Left kidney (tissue), 1 donor: ENCODE measurements at regions not wholly inside any gene's neighbourhood (a gene's known extent, or its start where the extent isn't known, plus 50 kb on each side); places are given as distances from the start of the nearest gene placed in this dataset.
A peak's percentile ranks its signal among the peaks of the same experiment; 100 is the strongest.
"Not testable (repeated sequence)": the region's sequence is repeated elsewhere in the genome, so short reads cannot be mapped to it uniquely, and the experiment has no call there.

Experiments used
- DNase-seq: peaks from one replicate; pipeline ENCODE4 v3.0.0-alpha.2; 2013

DNA sequence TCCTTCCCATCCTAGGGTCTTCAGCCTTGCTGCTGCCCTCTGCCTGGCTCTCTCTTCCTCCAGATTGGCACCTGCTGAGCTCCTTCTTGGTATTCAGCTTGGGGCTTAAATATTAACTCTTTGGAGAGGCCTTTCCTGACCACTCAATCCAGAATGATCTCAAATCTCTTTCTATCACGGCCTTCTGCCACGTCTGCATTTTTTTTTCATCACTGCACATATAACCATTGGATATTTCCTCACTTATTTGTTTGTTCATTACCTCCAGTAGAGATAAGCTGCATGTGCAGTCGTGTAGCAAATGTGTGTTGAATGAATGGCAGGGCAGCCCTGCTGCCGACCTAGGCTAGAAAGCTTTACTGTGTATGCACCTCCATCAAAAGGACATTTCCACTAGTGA is 51.6 kb upstream of the MPP7 start:
- DNase-seq = no peak

DNA sequence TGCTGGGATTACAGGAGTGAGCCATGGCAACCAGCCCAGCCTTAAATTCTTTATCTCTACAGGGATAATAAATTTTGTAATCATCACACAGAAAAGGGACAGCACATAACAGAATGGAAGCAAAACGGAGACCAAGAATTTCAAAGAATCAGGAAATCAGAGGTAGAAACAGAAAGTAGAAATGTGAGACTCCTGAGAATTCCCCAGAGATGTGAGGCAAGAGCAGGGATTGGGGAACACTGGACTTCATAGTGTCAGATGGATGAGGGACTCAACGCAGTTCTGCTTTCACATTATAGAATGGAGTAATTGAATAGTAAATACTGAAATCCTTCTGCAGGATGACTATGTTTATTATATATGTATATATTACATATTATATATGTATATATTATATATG is 52.5 kb upstream of the MPP7 start:
- DNase-seq = no peak

DNA sequence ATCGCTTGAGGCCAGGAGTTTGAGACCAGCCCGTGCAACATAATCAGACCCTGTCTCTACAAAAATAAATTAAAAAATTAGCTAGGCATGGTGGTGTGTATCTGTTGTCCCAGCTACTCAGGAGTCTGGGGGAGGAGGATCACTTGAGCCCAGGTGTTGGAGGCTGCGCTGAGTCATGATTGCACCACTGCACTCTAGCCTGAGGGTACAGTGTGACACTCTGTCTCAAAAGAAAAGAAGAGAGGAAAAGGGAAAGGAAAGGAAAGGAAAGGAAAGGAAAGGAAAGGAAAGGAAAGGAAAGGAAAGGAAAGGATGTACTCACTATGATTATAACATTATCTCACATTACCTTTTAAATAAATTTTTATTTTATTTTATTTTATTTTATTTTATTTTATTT is 56.5 kb upstream of the MPP7 start:
- no peak for DNase-seq

DNA sequence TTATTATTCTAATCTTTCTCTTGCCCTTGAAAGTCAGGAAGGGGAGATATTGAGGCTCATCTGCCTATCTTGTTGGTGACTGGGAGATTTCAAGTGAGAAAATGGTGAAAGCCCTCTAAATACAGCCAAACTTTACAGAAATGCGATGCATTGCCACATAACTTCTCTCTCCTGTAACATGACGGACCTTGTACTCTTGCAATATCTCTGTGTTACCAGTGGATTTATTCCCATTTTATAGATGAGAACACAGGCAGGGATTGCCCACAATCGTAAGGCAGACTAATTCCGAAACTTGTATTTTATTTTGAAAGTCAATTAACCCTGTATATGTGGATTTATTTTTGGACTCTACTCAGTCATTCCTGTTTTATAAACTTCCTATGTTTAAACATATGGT is 57.3 kb upstream of the MPP7 start:
- no peak for DNase-seq

DNA sequence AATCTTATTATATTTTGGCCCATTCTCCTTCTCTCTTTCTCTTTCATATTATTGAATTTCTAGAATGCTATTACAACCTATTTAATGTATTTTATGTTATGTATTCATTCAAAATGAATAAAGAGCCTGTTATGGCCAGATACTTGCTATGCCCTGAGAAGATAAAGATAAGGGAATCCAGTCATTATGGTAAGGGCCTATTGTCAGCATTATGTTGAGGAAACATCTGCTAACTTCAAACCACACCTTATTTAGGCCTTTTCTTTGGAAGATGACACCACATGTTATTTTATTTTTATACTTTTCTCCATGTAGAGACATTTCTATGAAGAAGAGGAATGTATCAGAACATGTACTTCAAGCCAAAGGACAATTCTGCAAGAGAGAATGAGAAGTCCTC is 60.5 kb upstream of the MPP7 start:
- no peak for DNase-seq

DNA sequence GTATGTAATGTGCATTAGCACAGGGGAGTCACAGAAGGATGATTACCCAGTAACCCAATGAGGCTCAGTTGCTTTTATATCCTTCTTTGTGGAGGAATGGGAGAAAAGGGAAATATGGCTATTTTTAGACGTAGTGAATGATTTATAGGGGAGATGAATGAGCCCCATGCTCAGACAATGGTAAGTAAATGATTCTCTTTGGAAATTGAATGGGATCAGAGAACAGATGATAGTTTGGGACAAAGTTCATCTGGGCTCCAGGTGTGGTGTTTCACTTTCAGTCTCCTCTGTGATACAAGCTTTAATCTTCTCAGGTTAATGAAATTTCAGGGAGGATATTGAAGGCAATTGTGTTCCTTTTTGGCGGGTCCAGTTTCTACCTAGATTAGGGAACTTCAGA is 63.0 kb upstream of the MPP7 start:
- no peak for DNase-seq

DNA sequence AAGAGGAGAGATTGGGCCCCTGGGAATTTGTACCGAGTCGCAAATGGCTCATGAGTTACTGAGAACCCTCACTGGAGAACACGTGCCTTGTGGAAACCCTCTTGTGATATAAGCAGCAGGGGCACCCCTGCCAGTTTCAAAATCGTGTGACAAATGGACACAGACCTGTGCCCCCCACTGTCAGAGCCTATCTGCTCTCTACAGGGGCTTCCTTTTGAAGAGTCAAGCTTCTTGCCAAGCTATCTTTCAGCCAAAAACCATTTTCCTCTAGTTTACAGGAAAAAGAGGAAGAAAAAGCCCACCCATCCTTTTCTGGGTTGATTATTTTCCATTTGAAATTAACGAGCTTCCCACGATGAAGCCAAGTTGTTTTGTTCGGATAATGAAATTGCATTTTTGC is 64.1 kb upstream of the MPP7 start:
- no peak for DNase-seq

DNA sequence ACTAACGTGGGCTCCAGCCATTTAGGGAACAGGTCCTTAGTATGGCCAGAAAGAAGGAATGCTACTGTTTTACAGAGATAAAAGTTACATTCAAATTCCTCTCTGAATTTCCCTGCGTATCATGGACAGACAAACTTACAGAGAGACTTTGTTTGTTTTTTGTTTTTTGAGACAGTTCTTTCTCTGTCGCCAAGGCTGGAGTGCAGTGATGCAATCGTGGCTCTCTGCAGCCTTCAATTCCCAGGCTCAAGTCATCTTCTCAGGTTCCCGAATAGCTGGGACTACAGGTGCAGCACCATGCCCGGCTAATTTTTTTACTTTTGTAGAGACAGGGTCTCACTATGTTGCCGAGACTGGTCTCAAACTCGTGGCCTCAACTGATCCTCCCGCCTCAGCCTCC is 64.5 kb upstream of the MPP7 start:
- DNase-seq = no peak

DNA sequence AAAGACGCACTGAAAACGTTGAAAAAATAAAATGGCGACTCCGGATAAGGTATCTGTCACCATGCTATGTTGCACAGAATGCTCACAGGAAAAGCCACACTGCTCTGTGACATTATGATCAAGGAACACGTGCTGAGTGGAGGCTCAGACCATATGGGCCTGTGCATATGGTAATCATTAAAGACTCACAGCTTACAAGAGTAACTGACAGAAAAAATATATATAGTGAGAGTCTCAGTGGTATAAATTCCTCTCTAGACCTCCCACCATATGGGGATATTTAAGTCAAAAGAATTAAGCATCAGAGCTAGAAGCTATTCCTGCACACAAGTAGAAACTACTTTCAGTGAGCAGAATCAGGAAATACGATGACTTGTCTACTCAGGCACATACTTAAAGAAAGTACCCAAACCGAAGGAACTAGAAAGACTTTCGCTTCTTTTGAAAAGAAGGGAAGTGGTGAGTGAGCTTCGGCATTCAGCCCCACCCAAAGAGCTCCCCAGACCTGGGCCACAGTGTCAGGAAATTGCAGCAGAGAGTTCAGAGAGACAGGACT is 65.1 kb upstream of the MPP7 start:
- no peak for DNase-seq

DNA sequence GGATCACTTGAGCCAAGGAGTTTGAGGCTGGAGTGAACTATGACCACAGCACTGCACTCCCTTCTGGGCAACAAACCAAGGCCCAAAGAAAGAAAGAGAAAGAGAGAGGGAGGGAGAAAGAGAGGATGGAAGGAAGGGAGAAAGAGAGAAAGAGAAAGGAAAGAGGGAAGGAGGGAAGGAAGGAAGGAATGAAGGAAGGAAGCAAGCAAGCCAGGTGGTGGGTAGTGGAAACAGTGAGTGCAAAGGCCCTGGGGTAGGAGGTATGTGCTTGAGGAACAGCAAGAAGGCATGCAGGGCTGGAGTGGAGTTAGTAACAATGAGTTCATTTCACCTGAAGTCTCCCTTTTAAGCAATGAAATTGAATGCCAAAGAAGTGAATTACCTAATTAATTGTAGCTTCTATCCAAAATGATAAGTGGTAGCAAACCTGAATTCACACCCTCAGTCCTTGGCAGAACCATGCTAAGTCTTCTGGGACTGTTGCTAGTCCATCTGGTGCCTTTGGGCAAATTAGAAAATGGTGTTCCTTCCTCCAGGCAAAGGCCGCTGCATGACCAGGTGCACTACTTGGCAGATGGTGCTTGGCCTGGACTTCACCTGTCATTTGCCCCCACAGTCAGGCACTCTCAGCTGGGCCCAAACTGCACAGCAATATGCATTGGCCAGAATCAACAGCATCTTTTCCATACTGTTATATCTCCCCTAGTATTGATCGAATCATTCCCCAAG is 67.4 kb upstream of the MPP7 start:
- no peak for DNase-seq

DNA sequence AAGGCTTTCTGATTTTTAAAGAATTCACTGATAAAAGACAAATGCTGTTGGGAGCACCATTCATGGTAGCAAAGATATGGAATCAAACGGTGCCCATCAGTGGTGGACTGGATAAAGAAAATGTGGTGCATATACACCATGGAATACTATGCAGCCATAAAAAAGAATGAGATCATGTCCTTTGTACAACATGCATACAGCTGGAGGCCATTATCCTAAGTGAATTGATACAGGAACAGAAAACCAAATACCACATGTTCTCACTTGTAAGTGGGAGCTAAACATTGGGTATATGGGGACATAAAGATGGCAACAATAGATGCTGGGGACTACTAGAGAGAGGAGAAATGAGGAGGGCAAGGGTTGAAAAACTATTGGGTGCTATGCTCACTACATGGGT is 68.8 kb upstream of the MPP7 start:
- DNase-seq = not testable (repeated sequence)

DNA sequence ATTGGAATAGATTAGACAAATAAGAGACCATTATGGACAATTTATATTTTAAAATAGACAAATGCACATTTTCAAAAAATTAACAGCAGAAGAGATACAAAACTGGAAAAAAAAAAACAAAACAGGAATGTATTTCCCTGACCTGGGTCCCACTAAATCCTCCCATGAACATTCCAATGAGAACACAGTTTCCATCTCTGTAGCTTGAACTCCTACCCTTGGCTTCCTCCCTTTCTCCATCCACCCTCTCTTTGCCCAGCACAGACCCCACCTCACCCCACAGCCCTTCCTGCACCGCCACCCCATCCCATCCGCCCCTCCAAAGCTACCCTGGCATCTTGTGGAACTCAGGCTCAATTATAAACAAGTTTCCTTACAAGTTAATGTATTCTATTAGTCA is 71.2 kb upstream of the MPP7 start:
- no peak for DNase-seq

DNA sequence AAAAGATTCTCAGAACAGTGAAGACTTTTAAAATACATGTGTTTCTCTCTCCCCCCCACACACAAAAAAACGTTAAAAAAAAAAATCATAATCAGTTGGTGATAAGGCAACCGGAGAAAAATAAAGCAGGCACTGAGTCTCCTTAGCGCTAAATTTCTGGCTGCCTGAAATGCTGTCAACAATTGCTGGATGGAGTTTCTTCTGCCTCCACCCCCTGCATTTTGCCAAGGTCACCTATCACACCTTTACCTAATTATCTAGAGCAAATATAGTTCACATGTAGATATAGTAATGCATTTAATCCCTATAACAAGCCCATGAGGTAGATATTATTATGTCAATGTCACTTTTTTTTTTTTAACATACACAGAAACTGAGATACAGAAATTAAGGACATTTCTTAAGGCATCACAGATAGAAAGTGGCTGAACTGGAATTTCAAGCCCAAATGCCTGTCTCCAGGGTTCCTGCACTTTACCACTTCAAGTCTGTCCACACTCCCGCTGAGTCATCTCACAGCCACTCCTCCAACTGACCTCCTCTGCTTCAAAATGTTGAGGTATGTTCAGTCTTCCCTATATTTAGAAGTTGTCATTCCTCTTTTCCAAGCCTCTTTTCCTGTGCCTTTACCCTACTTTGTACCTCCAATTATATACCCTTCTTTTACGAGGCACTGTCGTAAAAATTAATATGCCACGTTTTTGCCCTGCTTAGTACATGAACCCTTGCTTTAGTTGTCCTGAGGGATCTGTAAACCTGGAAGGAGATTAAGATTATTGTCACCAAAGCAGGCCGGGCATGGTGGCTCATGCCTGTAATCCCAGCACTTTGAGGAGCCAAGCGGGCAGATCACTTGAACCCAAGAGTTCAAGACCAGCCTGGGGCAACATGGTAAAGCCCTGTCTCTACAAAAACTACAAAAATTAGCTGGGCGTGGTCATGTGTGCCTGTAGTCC is 72.8 kb upstream of the MPP7 start:
- no peak for DNase-seq

DNA sequence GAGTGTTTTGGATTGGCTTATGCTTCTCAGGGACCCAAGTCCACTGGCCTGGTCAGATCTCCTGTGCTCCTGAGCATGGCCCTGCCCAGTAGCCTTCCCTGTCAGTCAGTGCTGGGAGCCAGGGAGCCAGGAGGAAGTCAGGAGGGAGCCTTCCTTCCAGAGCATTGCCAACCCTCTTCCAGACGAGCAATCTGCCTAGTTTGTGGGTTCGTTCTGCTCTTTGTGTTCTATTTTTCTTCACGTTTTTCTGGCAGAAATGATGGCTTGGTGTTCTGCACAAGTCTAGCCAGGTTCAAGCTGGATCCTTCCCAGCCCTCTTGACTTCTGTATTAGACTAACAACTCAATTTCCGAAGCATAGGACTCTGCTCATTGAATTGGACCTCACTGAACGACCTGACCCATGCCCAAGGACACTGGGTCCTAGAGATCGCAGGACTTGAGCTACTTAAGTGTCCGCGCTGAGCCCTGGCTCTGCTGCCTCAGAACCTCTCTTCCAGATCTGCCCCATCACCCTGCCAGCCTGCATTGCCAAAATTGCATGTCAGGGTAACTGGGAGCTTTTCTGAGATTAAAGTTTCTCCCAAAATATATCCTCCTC is 76.2 kb upstream of the MPP7 start:
- DNase-seq = no peak

DNA sequence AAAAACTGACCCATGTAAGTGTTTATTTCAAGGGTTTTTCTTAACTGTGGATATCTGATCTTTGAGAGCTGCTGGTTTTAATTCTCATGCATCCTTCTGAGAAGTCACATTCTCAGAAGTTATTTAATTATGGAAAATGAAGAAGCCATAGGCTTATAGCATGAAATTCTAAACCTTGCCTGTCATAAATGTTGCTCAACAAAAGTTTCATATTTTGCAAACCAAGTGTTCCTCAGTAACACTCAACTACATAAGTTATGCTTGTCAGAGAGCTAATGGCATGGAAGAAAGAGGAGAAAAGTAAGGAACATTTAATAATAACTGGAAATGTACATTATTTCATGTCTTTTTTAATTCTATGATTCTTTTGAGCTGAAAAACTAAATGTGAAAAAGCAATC is 78.6 kb upstream of the MPP7 start:
- no peak for DNase-seq

DNA sequence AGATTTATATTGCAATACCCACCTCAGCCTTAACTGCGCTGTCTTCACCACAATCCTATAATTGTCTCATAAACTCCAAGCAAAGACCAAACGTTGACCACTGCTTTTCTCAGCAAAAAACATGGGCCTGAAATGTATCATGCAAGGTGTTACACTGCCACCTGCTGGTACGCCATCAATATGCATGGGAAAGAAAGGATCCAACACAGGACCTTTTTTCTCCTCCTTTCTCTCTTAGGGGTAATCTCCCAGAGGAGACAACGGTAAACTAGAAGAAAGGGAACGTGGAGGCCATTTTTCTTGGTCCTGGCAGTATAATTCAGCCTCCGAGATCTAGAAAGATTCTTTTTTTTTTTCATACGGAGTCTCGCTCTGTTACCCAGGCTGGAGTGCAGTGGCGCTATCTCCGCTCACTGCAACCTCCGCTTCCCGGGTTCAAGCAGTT is 79.1 kb upstream of the MPP7 start:
- peak; percentile 83 for DNase-seq

DNA sequence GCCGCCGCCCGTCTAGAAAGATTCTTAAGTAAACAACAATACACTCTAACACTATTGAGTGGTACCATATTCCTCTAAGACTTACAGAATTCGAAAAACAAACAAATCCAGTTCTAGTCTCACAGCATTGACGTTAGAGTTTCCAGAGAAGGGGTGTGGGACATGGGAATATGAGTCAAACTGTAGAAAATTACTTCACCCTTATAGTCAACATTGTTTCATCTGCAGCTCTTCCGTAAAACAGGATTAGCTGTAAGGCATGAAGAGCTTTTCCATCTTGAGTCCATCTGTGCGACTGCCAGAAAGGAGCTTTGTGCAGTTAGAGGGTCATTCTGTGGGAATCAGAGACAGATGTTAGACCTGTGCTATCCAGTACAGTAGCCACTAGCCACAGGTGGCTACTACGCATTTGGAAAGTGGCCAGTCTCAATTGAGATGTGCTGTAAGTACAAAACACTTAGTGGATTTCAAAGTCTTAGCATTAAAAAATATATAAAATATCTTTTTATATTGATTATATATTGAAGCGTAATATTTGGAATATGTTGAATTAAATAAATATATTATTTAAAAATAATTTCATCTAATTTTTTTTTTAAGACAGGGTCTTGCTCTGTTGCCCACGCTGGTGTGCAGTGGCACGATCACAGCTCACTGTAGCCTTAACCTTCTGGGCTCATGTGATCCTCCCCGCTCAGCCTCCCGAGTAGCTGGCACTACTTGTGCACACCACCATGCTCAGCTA is 79.8 kb upstream of the MPP7 start:
- DNase-seq = no peak

DNA sequence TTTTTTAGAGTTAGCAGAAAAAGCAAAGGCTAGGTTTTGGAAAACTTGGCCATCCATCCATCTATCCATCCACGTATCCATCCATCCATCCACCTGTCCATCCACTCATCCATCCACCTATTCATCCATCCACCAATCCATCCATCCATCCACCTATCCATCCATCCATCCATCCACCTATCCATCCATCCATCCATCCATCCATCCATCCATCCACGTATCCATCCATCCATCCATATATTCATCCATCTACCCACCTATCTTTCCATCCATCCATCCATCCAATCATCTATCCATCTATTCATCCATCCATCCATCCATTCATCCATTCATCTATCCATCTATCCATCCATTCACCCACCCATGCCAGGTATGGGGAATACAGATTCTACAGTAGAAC is 81.7 kb upstream of the MPP7 start:
- DNase-seq = no peak

DNA sequence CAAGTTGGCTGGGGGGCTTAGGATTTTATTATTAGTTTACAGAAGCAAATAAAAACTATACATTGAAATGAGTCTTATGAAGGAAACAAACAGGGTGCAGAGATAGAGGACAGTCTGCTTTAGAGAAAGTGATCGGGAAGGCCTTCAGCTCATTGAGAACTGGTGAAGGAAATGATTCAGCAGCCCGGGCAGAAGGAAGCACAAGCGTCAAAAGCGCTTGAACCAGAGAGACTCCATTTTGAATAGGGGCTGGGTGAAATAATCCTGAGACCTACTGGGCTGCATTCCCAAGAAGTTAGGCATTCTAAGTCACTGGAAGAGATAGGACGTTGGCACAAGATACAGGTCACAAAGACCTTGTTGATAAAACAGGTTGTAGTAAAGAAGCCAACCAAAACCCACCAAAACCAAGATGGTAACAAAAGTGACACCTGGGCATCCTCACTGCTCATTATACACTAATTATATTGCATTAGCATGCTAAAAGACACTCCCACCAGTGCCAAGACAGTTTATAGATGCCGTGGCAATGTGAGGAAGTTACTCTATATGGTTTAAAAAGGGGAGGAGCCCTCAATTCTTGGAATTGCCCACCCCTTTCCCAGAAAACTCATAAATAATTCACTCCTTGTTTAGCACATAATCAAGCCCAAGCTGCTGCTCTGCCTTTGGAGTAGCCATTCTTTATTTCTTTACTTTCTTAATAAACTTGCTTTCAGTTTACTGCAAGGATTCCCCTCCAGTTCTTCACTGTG is 83.1 kb upstream of the MPP7 start:
- no peak for DNase-seq

DNA sequence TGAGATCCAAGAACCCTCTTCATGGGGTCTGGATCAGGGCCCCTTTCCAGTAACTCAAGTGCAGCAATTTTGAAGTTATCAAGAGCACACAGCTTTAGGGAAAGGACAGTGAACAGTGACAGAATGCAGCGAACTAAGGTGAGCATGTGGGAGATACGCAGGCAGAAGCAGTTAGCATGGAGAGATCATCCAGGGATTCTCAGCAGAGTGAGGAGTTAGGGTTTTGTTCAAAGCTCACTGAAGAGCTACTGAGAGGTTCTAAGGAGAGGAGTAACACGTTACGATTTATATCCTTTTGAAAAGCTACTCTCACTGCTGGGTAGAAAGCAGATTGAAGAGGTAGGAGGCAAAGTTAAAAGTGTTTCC is 83.6 kb upstream of the MPP7 start:
- DNase-seq = no peak

DNA sequence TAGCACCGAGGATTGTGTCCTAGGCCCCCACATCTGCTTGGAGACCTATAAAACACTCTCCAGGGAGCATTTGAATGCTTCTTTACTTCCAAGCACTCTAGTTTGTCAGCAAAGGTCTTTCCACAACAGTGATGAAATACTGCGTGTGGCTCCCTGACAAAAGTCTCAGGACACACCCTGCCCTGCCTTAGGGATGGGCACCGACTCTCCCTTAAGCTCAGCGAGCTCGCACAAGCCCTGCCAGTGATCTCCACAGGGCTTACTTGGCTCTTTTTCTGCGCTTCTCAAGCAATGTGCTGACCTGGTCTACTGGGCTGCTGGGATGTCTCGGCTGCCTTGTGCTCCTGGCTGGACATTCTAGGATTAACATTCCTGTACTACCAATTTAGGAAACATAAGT is 84.3 kb upstream of the MPP7 start:
- no peak for DNase-seq
